LHCN-M2 (cell line): ENCODE measurements at regions not wholly inside any gene's neighbourhood (a gene's known extent, or its start where the extent isn't known, plus 50 kb on each side); places are given as distances from the start of the nearest gene placed in this dataset.

ENCODE experiments used
- DNase-seq: peaks from one replicate; pipeline ENCODE4 v3.0.0-alpha.2; 2012; ENCODE audit warnings: low read depth

DNA sequence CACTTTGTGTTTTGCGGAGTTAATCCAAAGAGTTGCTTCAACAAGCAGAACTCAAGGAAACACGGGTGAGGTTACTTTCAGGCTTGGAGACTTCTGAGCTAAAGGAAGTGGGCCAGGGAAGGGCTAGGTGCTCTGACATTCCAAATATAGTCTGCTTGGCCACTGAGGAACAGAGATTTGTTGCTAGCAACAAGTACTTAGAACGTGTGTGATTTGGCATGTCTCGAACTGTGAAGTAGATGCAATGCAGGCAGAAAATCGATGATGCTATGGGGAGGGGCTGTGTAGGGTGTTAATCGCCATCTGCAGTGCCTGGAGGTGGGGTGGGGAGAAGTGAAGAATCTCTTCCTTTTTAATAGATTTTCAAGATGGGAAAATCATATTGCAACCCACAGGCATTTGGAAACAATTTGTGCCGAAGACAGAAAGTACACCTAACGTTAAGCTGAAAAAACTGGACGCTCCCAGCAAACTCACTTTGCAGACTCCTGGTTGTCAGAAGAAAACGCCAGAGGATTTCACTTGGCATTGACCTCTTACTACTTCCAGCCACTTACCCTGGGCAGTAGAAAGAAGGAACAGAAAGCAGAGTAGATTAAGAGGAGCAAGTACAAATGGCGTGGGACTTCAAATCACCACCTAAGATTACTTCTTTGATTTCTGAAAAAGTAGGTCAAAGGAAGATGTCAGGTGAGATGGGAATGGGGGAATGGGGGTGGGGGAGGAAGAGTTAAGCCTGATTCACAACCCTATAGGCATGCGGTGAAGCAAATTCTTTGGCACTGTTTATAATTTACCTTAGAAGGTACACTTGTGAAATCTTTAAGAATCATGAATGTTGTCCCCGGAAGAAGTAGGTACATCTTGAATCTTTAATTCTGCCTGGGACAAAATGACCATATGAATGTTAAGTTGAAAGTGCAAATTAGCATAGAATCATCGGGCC is 314.1 kb downstream of the CD83 start:
- DNase-seq, result no peak

DNA sequence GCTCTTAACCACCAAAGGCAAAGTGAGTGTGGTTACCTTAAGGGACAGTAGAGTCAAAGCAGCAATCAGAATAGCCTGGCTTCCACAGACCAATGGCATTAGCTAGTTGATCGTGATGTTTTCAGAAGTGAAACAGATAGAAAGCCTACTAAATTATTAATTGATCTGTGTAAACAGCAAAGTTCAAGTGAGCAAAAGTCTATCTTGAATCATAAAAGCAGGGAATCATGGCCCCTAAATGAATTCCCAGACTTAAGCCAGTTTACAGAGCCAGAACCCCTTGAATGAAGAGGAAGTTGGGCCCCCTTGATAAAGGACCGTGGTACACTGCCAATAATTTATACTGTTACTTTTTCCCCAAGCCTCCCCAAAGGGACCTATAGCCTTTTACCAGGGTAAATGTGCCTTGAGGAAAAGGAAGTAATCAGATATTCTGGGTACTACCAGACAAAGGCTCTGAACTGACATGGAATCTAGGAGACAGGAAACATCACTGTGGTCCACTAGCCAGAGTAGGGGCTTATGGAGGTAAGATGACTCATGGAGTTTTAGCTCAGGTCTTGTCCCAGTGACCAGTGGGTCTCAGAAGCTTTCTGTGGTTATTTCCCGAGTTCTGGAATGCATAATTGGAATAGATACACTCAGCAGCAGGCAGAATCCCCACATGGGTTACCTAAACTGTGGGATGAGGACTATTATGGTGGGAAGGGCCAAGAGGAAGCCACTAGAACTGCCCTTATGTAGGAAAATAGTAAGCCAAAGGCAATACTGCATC is 317.5 kb downstream of the CD83 start:
- peak; percentile 13 for DNase-seq

GRCh38 chr6:14436592-14437132 is 319.1 kb downstream of the CD83 start:
- DNase-seq, result no peak

GRCh38 chr6:14439419-14439818 is 321.8 kb downstream of the CD83 start:
- no peak for DNase-seq

DNA sequence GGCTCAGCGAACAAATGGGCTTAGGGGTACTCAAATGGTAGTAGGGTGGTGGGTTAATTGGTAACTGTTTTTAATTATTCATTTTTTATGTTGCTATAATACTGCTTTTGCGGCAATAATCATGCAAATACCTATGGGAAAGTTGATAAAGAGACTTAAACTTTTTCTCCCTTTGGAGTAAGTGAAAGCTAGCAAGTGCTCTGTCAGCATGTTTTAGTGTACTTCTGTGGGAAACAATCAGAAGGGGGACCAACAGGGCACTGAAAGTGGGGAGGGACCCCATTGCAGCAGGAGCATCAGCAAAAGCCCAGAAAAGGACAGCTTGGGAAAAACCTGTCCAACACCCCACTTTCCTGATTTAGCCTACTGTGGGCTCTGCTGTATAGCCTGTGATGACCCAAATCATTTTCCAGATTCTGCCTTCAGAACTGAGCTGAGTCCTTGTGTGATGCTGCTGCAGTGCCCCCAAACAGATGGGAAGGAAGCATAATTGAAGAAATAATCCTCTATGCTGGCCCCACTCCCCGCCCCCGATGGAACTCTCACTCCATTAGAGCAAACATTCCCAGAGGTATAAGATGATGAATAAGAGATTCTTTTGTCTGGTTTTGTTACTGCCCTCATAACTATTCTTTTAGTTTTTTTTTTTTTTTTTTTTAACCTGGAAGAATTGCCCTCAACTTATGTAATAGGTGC is 322.8 kb downstream of the CD83 start:
- DNase-seq, result no peak

DNA sequence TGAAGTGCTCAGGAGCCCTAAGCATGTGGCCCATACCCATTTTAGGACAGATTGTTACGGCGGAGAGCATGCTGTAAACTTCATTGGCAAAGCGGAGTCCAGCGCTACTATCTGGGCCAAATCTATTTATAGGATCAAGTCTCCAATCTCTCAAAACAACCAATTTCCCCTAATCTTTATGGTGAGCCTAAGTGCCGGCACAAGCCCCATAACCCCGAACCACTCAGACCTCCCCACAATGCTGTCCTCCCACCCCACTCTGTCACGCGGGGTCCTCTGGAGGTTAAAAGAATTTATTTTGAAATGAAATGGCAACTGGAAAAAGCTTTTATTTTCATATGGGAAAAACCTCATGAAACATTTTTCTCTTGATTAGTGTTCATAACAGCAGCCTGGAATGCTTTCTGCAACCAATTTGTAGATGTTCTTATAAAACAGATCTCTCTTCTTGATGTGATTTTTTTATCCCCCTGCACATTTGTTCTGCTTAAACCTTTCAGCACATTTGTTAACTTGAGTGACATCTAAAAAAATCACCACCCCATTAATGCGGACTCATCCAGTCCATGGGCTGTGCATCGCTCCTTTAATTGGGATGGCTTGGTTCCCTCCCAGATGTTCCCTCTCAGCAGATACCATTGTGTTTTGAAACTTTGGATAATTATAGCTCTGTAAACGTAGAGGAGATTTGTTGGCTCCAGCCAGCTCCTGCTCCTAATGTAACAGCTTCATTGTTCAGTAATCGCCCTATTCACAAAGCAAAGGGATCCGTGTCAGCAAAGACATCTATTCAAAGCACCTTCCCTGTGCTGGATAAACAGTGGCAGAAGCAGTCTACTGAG is 323.6 kb downstream of the CD83 start:
- DNase-seq, result no peak

GRCh38 chr6:14442242-14442641 is 324.7 kb downstream of the CD83 start:
- DNase-seq, result no peak

DNA sequence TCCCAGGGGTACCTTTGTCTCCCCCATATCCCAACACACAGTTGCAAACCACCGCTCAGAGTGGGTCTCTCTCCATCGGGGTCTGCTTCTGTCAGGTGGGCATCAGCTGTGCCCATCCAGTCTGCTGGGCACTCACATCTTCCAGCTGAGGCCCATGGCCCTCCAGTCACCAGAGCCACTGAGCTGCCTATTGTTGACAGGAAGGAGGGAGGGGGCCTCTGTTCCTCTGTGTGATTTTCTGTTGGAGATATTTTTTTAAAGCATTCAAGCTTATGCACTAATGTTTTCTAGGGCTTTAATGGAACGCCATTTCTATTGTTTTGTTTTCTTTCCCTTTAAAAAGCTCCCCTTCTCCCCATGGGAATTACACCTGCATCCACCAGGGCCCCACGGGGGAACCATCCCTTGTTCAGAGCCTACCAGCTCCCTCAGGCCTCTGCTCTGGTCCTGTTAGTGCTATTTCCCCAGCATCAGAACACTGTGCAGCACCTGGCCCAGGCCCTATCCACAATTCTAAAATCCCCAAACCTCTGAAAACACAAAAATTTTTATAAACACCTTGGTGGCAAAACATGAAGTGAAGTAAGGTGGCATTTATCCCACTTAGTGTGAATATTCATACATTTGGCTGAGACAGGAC is 326.2 kb downstream of the CD83 start:
- no peak for DNase-seq

DNA sequence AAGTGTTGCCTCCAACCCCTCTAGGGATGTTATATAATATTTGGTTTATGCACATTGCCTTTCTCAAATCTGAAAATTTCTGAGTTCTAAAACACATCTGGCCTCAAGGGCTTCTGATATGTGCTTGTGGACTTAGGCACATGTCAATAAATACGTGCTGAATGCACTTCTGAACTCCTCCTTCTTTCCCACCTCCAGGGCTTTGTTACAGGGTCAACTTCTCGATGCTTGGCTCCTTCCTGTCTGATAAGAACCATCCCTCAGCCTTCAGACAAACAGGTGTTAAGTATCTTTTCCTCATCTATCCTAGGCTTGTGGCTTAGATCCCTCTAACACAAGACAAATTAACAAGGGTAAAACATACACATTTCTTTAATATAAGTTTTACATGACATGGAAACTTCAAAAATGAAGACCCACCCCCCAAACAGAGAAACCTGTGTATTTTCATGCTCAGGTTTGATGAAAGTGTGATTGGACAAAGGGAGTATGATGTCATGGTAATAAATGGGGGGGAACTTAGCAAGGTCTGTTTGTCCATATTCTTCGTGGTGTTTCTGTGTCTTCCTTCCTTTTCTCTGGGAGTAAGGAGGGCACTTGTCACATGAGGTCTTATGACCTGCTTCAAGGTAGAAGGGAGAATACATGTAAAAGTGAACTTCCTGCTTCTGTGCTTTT is 326.9 kb downstream of the CD83 start:
- DNase-seq, result no peak

GRCh38 chr6:14447240-14447639 is 329.7 kb downstream of the CD83 start:
- DNase-seq, result no peak

- DNase-seq, result no peak
These were observed 330.7 kb downstream of the CD83 start for GRCh38 chr6:14448246-14448645.

DNA sequence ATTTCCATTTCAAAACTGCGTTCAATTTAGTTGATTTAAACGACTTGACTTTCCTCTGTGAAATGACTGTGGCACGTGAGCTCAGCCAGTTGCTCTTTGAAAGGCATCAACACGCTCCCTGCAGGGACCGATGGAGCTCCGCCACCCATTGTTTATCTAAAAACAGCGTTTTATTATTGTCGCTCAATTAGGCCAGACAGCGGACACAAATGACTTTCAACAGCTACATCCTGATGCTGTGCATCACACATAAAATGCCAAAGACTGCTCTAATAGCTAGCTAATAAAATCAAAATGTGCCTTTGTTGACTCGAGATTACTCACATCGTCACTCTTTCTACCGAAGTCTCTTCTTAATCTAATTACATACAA is 332.5 kb downstream of the CD83 start:
- no peak for DNase-seq

- no peak for DNase-seq
These were observed 333.0 kb downstream of the CD83 start for GRCh38 chr6:14450578-14450977.

- DNase-seq, result no peak
These were observed 334.2 kb downstream of the CD83 start for GRCh38 chr6:14451594-14452374.

- no peak for DNase-seq
These were observed 335.3 kb downstream of the CD83 start for GRCh38 chr6:14452567-14453527.

DNA sequence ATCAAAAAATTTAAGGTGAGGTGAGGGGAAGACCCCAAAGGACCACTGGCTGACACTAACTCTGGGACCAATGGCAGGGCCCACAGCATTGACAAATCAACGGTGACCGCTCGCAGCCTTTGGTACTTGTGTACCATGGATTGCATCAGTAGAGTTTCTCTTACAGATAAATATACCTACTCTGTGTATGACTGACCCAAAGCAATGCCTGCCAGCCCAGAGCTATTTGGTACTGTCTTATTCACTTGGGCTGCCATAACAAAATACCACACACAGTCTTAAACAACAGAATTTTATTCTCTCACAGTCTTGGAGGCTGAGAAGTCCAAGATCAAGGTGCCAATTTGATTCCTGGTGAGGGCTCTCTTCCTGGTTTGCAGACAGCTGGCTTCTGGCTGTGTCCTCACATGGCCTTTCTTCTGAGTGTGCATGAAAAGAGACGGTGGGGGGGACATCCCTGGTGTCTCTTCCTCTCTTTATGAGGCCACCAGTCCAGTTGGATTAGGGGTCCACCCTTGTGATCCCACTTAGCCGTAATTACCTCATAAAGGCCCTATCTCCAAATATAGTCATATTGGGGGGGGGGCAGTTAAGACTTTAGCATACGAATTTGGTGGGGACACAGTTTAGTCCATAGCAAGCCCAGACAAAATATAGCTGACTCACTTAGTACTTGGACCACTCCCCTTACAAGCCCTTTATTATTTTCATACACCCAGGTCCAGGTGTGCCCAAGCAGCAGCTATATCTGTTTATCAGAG is 336.3 kb downstream of the CD83 start:
- DNase-seq, result no peak

GRCh38 chr6:14454473-14454775 is 336.9 kb downstream of the CD83 start:
- DNase-seq, result no peak
